Endodermal cell (in vitro differentiated cells): ENCODE measurements at regions not wholly inside any gene's neighbourhood (a gene's known extent, or its start where the extent isn't known, plus 50 kb on each side); places are given as distances from the start of the nearest gene placed in this dataset.

Experiments used
- DNase-seq: peaks from one replicate; pipeline ENCODE4 v3.0.0-alpha.2; 2017
- H3K27ac ChIP-seq: 2 replicates; pipeline ENCODE4 v1.5.1; 2013; ENCODE audit warnings: mild to moderate bottlenecking, low read depth, low read length, moderate library complexity
- H3K27me3 ChIP-seq: 2 replicates; pipeline ENCODE4 v1.6.1; 2013; ENCODE audit warnings: mild to moderate bottlenecking, low read length, moderate library complexity; ENCODE audit not compliant: insufficient read depth, control insufficient read depth, poor library complexity, severe bottlenecking
- H3K36me3 ChIP-seq: 2 replicates; pipeline ENCODE4 v1.7.0; 2013; ENCODE audit warnings: mild to moderate bottlenecking, low read length, moderate library complexity; ENCODE audit not compliant: control insufficient read depth, insufficient read depth
- H3K4me1 ChIP-seq: one replicate; pipeline ENCODE4 v1.7.0; 2013; ENCODE audit warnings: low read length; ENCODE audit not compliant: control insufficient read depth, insufficient read depth
- H3K4me3 ChIP-seq: 2 replicates; pipeline ENCODE4 v1.5.1; 2013; ENCODE audit warnings: mild to moderate bottlenecking, low read length, moderate library complexity
- H3K9ac ChIP-seq: 2 replicates; pipeline ENCODE4 v1.6.1; 2013; ENCODE audit warnings: mild to moderate bottlenecking, low read length, moderate library complexity; ENCODE audit not compliant: poor library complexity, severe bottlenecking; ENCODE audit errors: extremely low read depth
- H3K9me3 ChIP-seq: 2 replicates; pipeline ENCODE4 v1.6.1; 2013; ENCODE audit warnings: mild to moderate bottlenecking, low read length, moderate library complexity; ENCODE audit not compliant: control insufficient read depth
- H3K27ac Mint-ChIP-seq: 2 replicates; pipeline ENCODE4 v1.8.0; 2020; ENCODE audit warnings: mixed read lengths
- H3K27me3 Mint-ChIP-seq: 2 replicates; pipeline ENCODE4 v1.8.0; 2021; ENCODE audit warnings: mild to moderate bottlenecking, mixed read lengths; ENCODE audit not compliant: insufficient read depth
- H3K36me3 Mint-ChIP-seq: 2 replicates; pipeline ENCODE4 v1.8.0; 2020; ENCODE audit warnings: low read depth, mixed read lengths
- H3K4me1 Mint-ChIP-seq: 2 replicates; pipeline ENCODE4 v1.8.0; 2020; ENCODE audit warnings: mixed read lengths
- H3K4me3 Mint-ChIP-seq: 2 replicates; pipeline ENCODE4 v1.8.0; 2020; ENCODE audit warnings: mild to moderate bottlenecking, moderate library complexity, mixed read lengths
- H3K9me3 Mint-ChIP-seq: 2 replicates; pipeline ENCODE4 v1.8.0; 2020; ENCODE audit warnings: mild to moderate bottlenecking, mixed read lengths
- WGBS, 2 experiments: methylation state at CpG; one replicate each; pipeline versions ENCODE4 v1.1.5 to v1.1.7; 2013; ENCODE audit warnings: missing lambda C conversion rate in 2 of 2, mixed read lengths in 1 of 2; ENCODE audit not compliant: insufficient coverage in 1 of 2, insufficient read length in 1 of 2; 5-methylcytosine and 5-hydroxymethylcytosine counted together
- TF ChIP-seq, protein P1 (sequence below): fragments of 200-600 bp; sonication (generic); conservative IDR thresholded peaks from 2 replicates; pipeline ENCODE4 v1.5.0; 2021; ENCODE audit warnings: antibody characterized with exemption, mild to moderate bottlenecking

DNA sequence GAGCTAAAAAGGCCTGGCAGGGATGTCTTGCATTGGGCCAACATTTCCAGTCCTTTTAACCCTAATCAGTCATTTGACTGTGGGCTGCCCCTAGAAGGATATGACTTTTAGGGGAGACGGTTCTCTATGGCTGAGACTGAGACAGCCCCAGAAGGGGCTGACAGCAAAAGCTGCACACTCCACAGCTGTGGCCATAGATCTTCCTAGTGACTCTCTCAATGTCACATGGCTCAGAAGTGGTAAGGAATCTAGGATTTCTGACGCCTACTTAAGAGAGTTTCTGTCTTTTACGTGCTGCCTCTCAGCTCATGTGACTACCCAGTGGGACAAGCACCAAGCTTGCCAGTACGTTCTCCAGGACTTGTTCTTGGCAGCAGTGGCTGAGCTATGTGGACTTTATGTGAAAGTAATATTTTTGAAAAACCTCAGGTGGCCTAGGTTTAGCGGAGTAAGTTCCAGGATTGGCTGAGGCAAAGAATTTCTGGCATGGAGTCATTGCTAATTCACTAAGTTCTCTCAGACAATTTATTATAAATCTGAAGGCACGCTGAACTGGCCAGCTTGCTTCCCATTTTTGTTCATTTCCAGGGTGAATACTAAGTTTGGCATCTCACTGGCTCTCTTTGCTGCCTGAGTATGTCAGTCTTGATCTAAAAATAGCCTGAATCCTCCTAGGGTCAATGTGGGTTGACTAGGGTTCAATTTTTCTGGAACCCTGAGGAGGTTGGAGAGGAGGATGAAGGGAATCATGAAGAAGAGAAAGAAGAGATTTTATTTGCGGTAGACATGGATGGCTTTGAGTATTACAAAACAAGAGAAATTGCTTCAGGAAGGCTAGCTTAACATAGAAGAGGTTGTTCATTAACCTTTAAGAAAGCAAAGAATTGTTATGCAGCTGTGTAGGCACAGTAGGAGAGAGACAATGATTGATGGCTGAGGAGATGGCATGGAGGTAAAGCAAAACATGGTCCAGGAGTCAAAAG is 271.8 kb downstream of the AEBP2 start:
- Histone ChIP-seq H3K36me3 (no peaks in the 10 kb centered on the region), H3K27ac (no peak overlapping the region), H3K4me1 (no peaks in the 10 kb centered on the region), H3K4me3 (no peak overlapping the region), H3K27me3 (no peaks in the 10 kb centered on the region), H3K9me3 (no peaks in the 10 kb centered on the region), H3K9ac (no peak overlapping the region)
- TF ChIP-seq, protein P1, sequence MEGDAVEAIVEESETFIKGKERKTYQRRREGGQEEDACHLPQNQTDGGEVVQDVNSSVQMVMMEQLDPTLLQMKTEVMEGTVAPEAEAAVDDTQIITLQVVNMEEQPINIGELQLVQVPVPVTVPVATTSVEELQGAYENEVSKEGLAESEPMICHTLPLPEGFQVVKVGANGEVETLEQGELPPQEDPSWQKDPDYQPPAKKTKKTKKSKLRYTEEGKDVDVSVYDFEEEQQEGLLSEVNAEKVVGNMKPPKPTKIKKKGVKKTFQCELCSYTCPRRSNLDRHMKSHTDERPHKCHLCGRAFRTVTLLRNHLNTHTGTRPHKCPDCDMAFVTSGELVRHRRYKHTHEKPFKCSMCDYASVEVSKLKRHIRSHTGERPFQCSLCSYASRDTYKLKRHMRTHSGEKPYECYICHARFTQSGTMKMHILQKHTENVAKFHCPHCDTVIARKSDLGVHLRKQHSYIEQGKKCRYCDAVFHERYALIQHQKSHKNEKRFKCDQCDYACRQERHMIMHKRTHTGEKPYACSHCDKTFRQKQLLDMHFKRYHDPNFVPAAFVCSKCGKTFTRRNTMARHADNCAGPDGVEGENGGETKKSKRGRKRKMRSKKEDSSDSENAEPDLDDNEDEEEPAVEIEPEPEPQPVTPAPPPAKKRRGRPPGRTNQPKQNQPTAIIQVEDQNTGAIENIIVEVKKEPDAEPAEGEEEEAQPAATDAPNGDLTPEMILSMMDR = no peak
- Mint-ChIP-seq H3K9me3 (peaks cover 15% of the 10 kb centered on the region), H3K27ac (no peak overlapping the region), H3K4me3 (no peak overlapping the region), H3K4me1 (peaks cover 6% of the 10 kb centered on the region), H3K27me3 (no peaks in the 10 kb centered on the region), H3K36me3 (no peaks in the 10 kb centered on the region)
- WGBS, 2 experiments = 70 to 75% methylated on average over 7 of the region's 7 CpGs
- peak; percentile 45 for DNase-seq

DNA sequence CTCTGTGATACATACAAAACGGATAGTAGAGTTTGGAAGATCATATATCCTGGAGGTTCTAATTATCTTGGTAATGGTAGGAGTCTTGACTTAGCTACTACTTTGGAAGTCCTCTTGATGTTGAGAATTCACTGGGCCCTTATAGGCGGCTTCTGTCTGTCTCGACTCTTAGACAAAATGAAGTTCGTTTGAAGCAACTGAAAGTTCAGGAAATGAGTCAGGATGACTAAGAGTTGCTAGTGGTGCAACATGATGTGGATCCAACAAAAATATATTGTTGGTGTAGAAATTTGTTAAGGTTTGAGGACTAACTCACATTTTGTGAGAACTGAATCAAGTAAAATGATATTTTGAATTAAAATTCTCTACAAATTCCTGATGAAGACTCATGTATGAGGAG is 272.7 kb downstream of the AEBP2 start:
- peaks cover 6% of the 10 kb centered on the region for H3K4me1 Mint-ChIP-seq
- Histone ChIP-seq H3K4me3 (no peak overlapping the region), H3K36me3 (no peaks in the 10 kb centered on the region), H3K9me3 (no peaks in the 10 kb centered on the region), H3K27me3 (no peaks in the 10 kb centered on the region), H3K27ac (no peak overlapping the region), H3K4me1 (no peaks in the 10 kb centered on the region), H3K9ac (no peak overlapping the region)
- H3K4me3 Mint-ChIP-seq = no peak overlapping the region
- TF ChIP-seq, protein P1 = no peak
- DNase-seq = no peak
- H3K36me3 Mint-ChIP-seq = no peaks in the 10 kb centered on the region
- peaks cover 11% of the 10 kb centered on the region for H3K9me3 Mint-ChIP-seq
- H3K27ac Mint-ChIP-seq = no peak overlapping the region
- WGBS, 2 experiments = 87 to 96% methylated on average over 4 of the region's 4 CpGs
- H3K27me3 Mint-ChIP-seq = no peaks in the 10 kb centered on the region

DNA sequence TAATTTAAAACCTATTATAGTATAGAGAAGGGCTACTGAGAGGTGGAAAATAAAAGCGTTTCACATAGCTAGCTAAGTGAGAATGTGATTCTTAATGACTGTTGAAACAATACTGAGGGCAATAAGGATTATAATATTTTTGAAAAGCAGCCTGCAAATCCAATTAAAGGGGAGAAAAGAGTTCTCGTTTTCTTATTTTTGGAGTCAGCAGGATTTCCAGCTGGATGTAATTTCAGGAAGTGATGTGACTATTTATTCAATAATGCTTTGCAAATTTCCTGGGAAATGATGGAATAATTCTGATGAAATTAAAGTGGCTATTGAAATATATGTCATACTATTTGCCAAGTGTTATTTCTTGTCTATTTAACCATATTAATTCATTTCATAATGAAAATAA is 279.1 kb downstream of the AEBP2 start:
- H3K4me1 ChIP-seq = no peaks in the 10 kb centered on the region
- no peaks in the 10 kb centered on the region for H3K27me3 ChIP-seq
- Mint-ChIP-seq H3K27ac (no peak overlapping the region), H3K4me1 (no peaks in the 10 kb centered on the region), H3K4me3 (no peak overlapping the region), H3K9me3 (no peaks in the 10 kb centered on the region), H3K36me3 (no peaks in the 10 kb centered on the region), H3K27me3 (no peaks in the 10 kb centered on the region)
- no peak overlapping the region for H3K27ac ChIP-seq
- H3K9ac ChIP-seq = no peak overlapping the region
- no peak overlapping the region for H3K4me3 ChIP-seq
- H3K9me3 ChIP-seq = no peaks in the 10 kb centered on the region
- no peaks in the 10 kb centered on the region for H3K36me3 ChIP-seq
- DNase-seq = no peak
- WGBS, 2 experiments = 93 to 95% methylated on average over 2 of the region's 2 CpGs
- TF ChIP-seq, protein P1 = no peak
